Duodenal mucosa (tissue), 2 donors: ENCODE measurements at regions not wholly inside any gene's neighbourhood (a gene's known extent, or its start where the extent isn't known, plus 50 kb on each side); places are given as distances from the start of the nearest gene placed in this dataset.

Experiments used
- H3K27ac ChIP-seq: one replicate; pipeline ENCODE4 v1.7.0; 2013; ENCODE audit warnings: low read depth, low read length
- H3K27me3 ChIP-seq, 2 donors: one replicate each; pipeline ENCODE4 v1.7.0; 2013; ENCODE audit warnings: low read length in 2 of 2, control low read depth in 1 of 2; ENCODE audit not compliant: insufficient read depth in 2 of 2, control insufficient read depth in 1 of 2
- H3K36me3 ChIP-seq, 2 donors: one replicate each; pipeline ENCODE4 v1.7.0; 2013; ENCODE audit warnings: low read length in 2 of 2, control low read depth in 1 of 2; ENCODE audit not compliant: insufficient read depth in 2 of 2, control insufficient read depth in 1 of 2
- H3K4me1 ChIP-seq, 2 donors: one replicate each; pipeline ENCODE4 v1.7.0; 2013; ENCODE audit warnings: low read length in 2 of 2, control low read depth in 1 of 2; ENCODE audit not compliant: insufficient read depth in 2 of 2, control insufficient read depth in 1 of 2
- H3K4me3 ChIP-seq, 2 donors: one replicate each; pipeline ENCODE4 v1.7.0; 2013; ENCODE audit warnings: low read length in 2 of 2, low read depth in 1 of 2
- H3K9ac ChIP-seq, 2 donors: one replicate each; pipeline ENCODE4 v1.7.0; 2013; ENCODE audit warnings: low read length in 2 of 2, low read depth in 1 of 2
- H3K9me3 ChIP-seq, 2 donors: one replicate each; pipeline ENCODE4 v1.7.0; 2013; ENCODE audit warnings: low read length in 2 of 2, control low read depth in 1 of 2; ENCODE audit not compliant: control insufficient read depth in 1 of 2

- no peaks in the 10 kb centered on the region for H3K9me3 ChIP-seq
- no peak overlapping the region for H3K4me3 ChIP-seq
- H3K27ac ChIP-seq: no peak overlapping the region
- peaks cover 7 to 10% of the 10 kb centered on the region in 2 donors for H3K4me1 ChIP-seq
- no peaks in the 10 kb centered on the region for H3K27me3 ChIP-seq
- H3K36me3 ChIP-seq: no peaks in the 10 kb centered on the region
- H3K9ac ChIP-seq: no peak overlapping the region
These were observed 197.7 kb downstream of the C9orf50 start for GRCh38 chr9:129423216-129423615.

- Histone ChIP-seq H3K36me3 (no peaks in the 10 kb centered on the region), H3K4me3 (no peak overlapping the region), H3K4me1 (peaks cover 7 to 10% of the 10 kb centered on the region in 2 donors), H3K9me3 (no peaks in the 10 kb centered on the region), H3K27ac (no peak overlapping the region), H3K27me3 (no peaks in the 10 kb centered on the region), H3K9ac (no peak overlapping the region)
These were observed 198.1 kb downstream of the C9orf50 start for GRCh38 chr9:129422843-129423192.

GRCh38 chr9:129422032-129422842, 198.7 kb downstream of the C9orf50 start:
- Histone ChIP-seq H3K9ac (no peak overlapping the region), H3K27ac (no peak overlapping the region)

GRCh38 chr9:129421371-129421770, 199.5 kb downstream of the C9orf50 start:
- Histone ChIP-seq H3K9ac (no peak overlapping the region), H3K4me1 (peaks cover 10 to 11% of the 10 kb centered on the region in 2 donors), H3K36me3 (no peaks in the 10 kb centered on the region), H3K4me3 (no peak overlapping the region), H3K27ac (no peak overlapping the region), H3K27me3 (no peaks in the 10 kb centered on the region), H3K9me3 (no peaks in the 10 kb centered on the region)

More at GRCh38 chr9:129422032-129422842, 198.7 kb downstream of the C9orf50 start:
- peaks cover 7 to 10% of the 10 kb centered on the region in 2 donors for H3K4me1 ChIP-seq
- H3K4me3 ChIP-seq: no peak overlapping the region
- H3K36me3 ChIP-seq: no peaks in the 10 kb centered on the region
- no peaks in the 10 kb centered on the region for H3K27me3 ChIP-seq
- H3K9me3 ChIP-seq: no peaks in the 10 kb centered on the region

- no peak overlapping the region for H3K27ac ChIP-seq
- H3K9ac ChIP-seq: no peak overlapping the region
- no peak overlapping the region for H3K4me3 ChIP-seq
- H3K36me3 ChIP-seq: no peaks in the 10 kb centered on the region
- H3K27me3 ChIP-seq: no peaks in the 10 kb centered on the region
- H3K9me3 ChIP-seq: no peaks in the 10 kb centered on the region
- H3K4me1 ChIP-seq: peaks cover 10 to 11% of the 10 kb centered on the region in 2 donors
These were observed 200.2 kb downstream of the C9orf50 start for GRCh38 chr9:129420721-129421120.

- Histone ChIP-seq H3K4me1 (peaks cover 10 to 14% of the 10 kb centered on the region in 2 donors), H3K9me3 (no peaks in the 10 kb centered on the region), H3K27ac (no peak overlapping the region), H3K27me3 (no peaks in the 10 kb centered on the region), H3K4me3 (no peak overlapping the region), H3K9ac (no peak overlapping the region), H3K36me3 (no peaks in the 10 kb centered on the region)
These were observed 201.5 kb downstream of the C9orf50 start for GRCh38 chr9:129419382-129419899.

- Histone ChIP-seq H3K9ac (no peak overlapping the region), H3K4me1 (peaks cover 10 to 17% of the 10 kb centered on the region in 2 donors), H3K4me3 (no peak overlapping the region), H3K9me3 (no peaks in the 10 kb centered on the region), H3K36me3 (no peaks in the 10 kb centered on the region), H3K27me3 (no peaks in the 10 kb centered on the region), H3K27ac (no peak overlapping the region)
These were observed 202.4 kb downstream of the C9orf50 start for GRCh38 chr9:129418451-129418850.

GRCh38 chr9:129416821-129417539, 203.9 kb downstream of the C9orf50 start:
- Histone ChIP-seq H3K9ac (no peak overlapping the region), H3K4me3 (no peak overlapping the region)

GRCh38 chr9:129415942-129416651, 204.8 kb downstream of the C9orf50 start:
- Histone ChIP-seq H3K27me3 (no peaks in the 10 kb centered on the region), H3K9ac (no peak overlapping the region), H3K4me1 (peaks cover 14 to 23% of the 10 kb centered on the region in 2 donors), H3K4me3 (no peak overlapping the region), H3K9me3 (no peaks in the 10 kb centered on the region), H3K36me3 (no peaks in the 10 kb centered on the region), H3K27ac (no peak overlapping the region)

More at GRCh38 chr9:129416821-129417539, 203.9 kb downstream of the C9orf50 start:
- no peaks in the 10 kb centered on the region for H3K27me3 ChIP-seq
- no peaks in the 10 kb centered on the region for H3K36me3 ChIP-seq
- peaks cover 10 to 19% of the 10 kb centered on the region in 2 donors for H3K4me1 ChIP-seq
- no peaks in the 10 kb centered on the region for H3K9me3 ChIP-seq
- no peak overlapping the region for H3K27ac ChIP-seq
